ENCODE measurements at regions not wholly inside any gene's neighbourhood (a gene's known extent, or its start where the extent isn't known, plus 50 kb on each side); places are given as distances from the start of the nearest gene placed in this dataset.

DNA sequence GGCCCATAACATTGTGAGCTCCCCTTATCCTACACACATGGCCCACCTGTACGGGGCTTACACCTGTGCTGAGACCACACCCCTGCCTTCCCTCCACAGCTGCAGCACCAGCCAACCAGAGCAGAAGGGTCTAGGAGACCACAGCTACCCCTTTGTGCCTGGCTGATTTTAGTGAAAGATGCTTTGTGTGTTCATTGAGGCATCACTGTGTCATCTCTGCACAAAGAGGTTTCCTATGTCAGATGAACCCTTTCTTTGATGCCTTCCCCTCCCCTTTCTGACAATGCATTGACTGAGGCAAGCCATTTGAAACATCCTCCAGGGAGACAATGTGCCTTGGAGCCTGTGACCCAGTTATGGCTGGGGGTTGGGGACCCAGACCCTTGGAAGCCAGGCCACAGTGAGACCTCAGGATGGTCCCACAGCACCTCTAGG, 54.9 kb upstream of the SLC7A14 start:
- Histone ChIP-seq H3K27me3 (no peaks in the 10 kb centered on the region), H3K4me3 (no peak overlapping the region), H3K27ac (no peak overlapping the region), H3K9me3 (replicated peaks in 1 of 3) (no peaks in the 10 kb centered on the region), H3K36me3 (replicated peaks in 1 of 2) (no peaks in the 10 kb centered on the region), H3K4me1 (replicated peaks in 1 of 2) (no peaks in the 10 kb centered on the region)
- intact Hi-C loops (cut with DNase I) = no loop called here
- no peak for TF ChIP-seq POLR2A (IDR thresholded peaks at IDR 0.05)
- TF ChIP-seq, protein P1, sequence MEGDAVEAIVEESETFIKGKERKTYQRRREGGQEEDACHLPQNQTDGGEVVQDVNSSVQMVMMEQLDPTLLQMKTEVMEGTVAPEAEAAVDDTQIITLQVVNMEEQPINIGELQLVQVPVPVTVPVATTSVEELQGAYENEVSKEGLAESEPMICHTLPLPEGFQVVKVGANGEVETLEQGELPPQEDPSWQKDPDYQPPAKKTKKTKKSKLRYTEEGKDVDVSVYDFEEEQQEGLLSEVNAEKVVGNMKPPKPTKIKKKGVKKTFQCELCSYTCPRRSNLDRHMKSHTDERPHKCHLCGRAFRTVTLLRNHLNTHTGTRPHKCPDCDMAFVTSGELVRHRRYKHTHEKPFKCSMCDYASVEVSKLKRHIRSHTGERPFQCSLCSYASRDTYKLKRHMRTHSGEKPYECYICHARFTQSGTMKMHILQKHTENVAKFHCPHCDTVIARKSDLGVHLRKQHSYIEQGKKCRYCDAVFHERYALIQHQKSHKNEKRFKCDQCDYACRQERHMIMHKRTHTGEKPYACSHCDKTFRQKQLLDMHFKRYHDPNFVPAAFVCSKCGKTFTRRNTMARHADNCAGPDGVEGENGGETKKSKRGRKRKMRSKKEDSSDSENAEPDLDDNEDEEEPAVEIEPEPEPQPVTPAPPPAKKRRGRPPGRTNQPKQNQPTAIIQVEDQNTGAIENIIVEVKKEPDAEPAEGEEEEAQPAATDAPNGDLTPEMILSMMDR (IDR thresholded peaks at IDR 0.05) = no peak
- no peak for DNase-seq
- WGBS, 4 donors = 80 to 89% (median 84%) methylated on average over 1 of the region's 1 CpG; no CpG with 5 or more reads in 1 of the 4 donors

DNA sequence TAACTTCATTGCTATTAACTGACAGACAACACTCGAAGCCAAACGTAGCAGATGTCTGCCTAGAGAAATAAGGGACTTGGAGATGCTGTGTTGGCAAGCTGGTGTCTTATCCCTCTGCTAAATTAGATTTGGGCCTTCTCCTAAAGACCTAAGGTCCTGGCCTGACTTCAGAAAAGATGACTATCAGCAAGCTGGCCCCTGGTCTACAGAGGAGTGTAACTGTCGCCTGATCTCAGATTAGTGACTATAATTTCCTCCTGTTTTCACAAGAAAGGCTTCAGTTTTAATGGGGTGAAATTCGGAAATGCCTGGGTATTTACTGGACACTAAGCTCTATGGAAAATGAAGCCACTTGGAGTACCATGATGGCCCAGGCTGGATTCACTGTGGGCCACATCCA, 53.1 kb upstream of the SLC7A14 start:
- no peak for DNase-seq
- Histone ChIP-seq H3K36me3 (replicated peaks in 1 of 2) (no peaks in the 10 kb centered on the region), H3K27me3 (no peaks in the 10 kb centered on the region), H3K4me1 (replicated peaks in 1 of 2) (no peaks in the 10 kb centered on the region), H3K9me3 (replicated peaks in 1 of 3) (no peaks in the 10 kb centered on the region), H3K4me3 (no peak overlapping the region), H3K27ac (no peak overlapping the region)
- TF ChIP-seq, protein P1 (IDR thresholded peaks at IDR 0.05) = no peak
- no peak for TF ChIP-seq POLR2A (IDR thresholded peaks at IDR 0.05)
- WGBS, 4 donors = 56 to 85% (median 79%) methylated on average over 4 of the region's 4 CpGs
- intact Hi-C loops (cut with DNase I) = no loop called here

DNA sequence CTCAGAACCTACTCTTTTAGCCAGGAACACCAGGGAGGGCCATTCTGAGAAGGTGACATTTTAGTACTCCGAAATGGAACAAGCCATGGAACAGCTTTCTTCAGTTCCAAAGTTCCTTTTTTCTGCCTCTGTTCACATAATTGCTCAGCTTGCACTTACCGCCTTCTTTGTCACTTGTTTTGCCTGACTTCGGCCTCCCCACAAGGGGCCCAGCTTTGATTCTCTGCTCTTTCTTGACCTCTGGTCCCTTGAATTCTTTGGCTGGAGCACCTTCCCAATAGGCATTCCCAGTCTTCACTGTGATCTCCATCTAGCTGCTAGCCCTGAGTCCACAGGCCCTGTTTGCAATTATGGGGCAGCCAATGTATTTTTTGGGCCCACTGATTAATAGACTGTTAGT, 51.4 kb upstream of the SLC7A14 start:
- H3K4me1 ChIP-seq (replicated peaks in 1 of 2) = no peaks in the 10 kb centered on the region
- intact Hi-C loops (cut with DNase I) = no loop called here
- DNase-seq = no peak

DNA sequence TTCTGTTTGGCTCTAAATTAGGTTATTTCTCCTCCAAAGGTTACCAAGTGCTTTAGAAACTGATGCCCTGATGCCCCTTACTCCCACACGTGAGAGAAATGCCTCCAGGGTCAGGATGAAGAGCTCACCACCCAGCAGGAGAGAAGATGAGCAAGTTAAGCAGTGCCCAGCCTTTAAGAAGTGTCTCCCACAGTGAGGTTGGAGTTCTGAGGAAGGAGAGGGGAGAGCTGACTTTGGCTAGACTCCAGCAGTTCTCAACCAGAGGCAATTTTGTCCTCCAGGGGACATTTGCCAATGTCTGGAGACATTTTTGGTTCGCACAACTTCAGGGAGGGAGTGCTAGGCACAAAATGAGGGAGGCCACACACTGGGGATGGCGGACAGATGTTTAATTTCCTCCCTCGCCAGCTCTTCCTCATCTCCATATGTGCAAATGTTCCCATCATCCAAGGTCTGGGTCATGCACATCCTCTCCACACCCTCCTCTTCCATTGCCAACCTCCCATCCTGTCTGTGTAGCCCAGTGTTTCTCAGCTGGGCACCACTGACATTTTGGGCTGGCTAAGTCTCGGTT, 50.6 kb upstream of the SLC7A14 start:
- Histone ChIP-seq H3K4me1 (replicated peaks in 1 of 2) (no peaks in the 10 kb centered on the region), H3K27ac (no peak overlapping the region), H3K36me3 (replicated peaks in 1 of 2) (no peaks in the 10 kb centered on the region), H3K27me3 (no peaks in the 10 kb centered on the region), H3K9me3 (replicated peaks in 1 of 3) (no peaks in the 10 kb centered on the region), H3K4me3 (no peak overlapping the region)
- WGBS, 4 donors = 71 to 74% (median 73%) methylated on average over 4 to 5 of the region's 5 CpGs
- TF ChIP-seq, protein P1 (IDR thresholded peaks at IDR 0.05) = no peak
- TF ChIP-seq POLR2A (IDR thresholded peaks at IDR 0.05) = no peak
- no peak for DNase-seq
- intact Hi-C loops (cut with DNase I) = no loop called here

More for the DNA sequence above, 51.4 kb upstream of the SLC7A14 start:
- Histone ChIP-seq H3K27me3 (no peaks in the 10 kb centered on the region), H3K27ac (no peak overlapping the region), H3K9me3 (replicated peaks in 1 of 3) (no peaks in the 10 kb centered on the region), H3K4me3 (no peak overlapping the region), H3K36me3 (replicated peaks in 1 of 2) (no peaks in the 10 kb centered on the region)
- 90 to 100% (median 94%) methylated on average over 3 of the region's 3 CpGs for WGBS, 4 donors
- TF ChIP-seq POLR2A (IDR thresholded peaks at IDR 0.05) = no peak
- TF ChIP-seq, protein P1 (IDR thresholded peaks at IDR 0.05) = no peak
